GM21423 (cell line): ENCODE measurements at regions not wholly inside any gene's neighbourhood (a gene's known extent, or its start where the extent isn't known, plus 50 kb on each side); places are given as distances from the start of the nearest gene placed in this dataset.

Experiments used
- ATAC-seq: cut with Tn5 transposase; IDR thresholded peaks from one replicate; pipeline ENCODE4 v1.9.1; 2021; ENCODE audit warnings: mild to moderate bottlenecking, moderate library complexity; ENCODE audit not compliant: unreplicated experiment

- ATAC-seq: no peak
Measured at GRCh38 chr5:119789406-119790117, 160.2 kb downstream of the FAM170A start.

GRCh38 chr5:119792161-119792799 lies 162.9 kb downstream of the FAM170A start:
- no peak for ATAC-seq

DNA sequence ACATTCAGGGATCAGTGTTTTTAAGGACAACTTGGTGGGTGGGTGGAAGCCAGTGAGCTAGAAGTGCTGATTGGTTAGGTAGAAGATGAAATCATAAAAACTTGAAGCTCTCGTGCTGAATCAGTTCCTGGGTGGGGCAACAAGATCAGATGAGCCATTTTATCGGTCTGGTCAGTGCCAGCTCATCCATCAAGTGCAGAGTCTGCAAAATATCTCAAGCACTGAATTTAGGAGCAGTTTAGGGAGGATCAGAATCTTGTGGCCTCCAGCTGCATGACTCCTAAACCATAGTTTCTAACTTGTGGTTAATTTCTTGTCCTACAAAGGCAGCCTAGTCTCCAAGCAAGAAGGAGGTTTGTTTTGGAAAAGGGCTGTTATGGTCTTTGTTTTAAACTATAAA lies 166.4 kb downstream of the FAM170A start:
- ATAC-seq: no peak

DNA sequence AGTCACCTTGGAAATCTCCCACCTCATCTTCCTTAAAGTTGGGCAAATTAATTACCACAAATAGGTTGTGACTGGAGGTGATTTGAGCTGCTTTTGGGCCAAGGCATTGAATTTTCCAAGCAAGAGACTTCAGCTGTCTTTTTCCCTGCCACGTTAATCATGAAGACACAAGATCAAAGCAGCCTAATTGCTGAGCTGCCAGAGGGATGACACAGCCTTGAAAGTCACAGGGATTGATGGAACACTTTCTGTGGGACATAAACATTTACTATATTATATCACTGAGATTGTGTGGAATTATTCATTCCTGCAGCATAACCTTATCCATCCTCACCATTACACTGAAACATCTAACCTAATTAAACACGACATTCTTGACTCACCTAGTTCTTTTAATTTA lies 172.2 kb downstream of the FAM170A start:
- ATAC-seq: no peak

DNA sequence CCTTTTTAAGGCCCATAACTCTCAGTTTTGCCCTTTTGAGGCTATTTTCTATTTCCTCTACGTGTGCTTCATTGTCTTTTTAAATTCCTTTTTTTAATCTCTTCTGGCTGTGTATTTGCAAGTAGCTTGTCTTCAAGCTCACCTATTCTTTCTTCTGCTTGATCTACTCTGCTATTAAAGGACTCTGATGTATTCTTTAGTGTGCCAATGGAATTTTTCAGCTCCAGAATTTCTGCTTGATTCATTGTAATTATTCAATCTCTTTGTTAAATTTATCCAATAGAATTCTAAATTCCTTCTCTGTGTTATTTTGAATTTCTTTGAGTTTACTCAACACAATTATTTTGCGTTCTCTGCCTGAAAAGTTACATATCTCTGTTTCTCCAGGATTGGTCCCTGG lies 178.7 kb downstream of the FAM170A start:
- no peak for ATAC-seq

DNA sequence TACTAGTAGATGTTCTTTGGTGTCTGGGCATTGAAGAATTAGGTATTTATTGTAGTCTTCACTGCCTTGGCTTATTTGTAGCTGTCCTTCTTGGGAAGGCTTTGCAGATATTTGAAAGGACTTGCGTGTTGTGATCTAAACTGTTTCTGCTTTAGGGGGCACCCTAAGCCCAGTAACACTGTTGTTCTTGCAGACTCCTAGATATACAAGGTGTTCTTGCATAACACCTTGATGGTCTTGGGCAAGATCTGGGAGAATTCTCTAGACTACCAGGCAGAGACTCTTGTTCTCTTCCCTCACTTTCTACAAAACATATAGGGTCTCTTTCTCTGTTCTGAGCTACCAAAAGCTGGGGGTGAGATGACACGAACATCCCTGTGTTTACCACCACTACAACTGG lies 179.1 kb downstream of the FAM170A start:
- ATAC-seq: no peak

DNA sequence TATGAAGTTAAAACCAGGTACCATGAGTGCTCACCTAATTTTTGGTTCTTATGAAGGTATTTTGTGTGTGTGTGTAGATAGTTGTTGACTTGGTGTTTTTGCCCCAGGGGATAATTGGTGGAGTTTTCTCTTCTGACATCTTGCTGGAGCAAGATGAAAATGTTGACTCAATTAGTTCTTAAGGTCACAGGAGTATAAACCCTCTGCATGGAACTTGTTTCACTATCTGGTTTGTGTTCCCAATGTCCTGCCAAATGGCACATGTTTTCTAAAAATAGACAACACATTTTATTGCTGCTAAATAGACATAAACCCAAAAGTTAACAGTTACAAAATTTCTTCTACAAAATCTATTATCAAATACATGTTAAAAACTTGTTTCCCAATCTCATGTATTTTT lies 180.9 kb downstream of the FAM170A start:
- no peak for ATAC-seq

GRCh38 chr5:119811458-119811857 lies 182.1 kb downstream of the FAM170A start:
- ATAC-seq: no peak

DNA sequence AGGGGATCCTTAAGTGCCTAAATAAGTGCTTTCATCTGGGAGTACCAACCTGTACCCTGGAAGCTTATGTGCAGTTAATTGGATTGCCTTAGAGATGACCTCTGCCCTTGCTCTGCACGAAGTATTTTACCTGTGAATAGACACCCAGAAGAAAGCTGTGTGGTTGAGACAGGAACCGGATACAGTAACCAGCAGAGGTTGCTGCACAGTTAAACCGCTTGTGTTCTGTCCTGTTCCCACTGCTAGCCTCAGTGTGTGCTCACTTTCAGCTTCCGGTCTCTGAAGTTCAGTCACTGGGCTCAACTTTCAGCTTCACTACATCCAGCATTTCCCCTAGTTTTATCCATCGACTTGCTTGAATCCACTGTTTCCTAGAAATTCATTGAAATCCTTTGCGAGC lies 185.3 kb downstream of the FAM170A start:
- no peak for ATAC-seq

DNA sequence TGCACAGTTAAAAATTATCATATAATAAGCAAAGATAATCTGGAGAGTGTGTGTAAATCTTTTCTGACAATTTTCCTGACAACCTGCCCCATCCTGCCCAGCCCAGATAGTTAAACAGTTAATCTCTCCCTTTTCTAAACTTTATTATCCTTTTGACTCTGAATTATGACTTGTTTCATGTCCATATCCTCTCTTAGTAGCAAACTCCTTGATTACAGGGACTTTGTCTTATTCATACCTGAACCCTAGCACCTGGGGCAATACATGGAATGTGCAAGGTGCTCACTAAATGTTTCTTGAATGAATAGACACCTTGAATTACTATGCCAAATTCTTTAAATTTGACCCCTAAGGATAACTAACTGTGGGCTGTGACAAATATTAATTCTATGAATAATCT lies 186.7 kb downstream of the FAM170A start:
- ATAC-seq: no peak

DNA sequence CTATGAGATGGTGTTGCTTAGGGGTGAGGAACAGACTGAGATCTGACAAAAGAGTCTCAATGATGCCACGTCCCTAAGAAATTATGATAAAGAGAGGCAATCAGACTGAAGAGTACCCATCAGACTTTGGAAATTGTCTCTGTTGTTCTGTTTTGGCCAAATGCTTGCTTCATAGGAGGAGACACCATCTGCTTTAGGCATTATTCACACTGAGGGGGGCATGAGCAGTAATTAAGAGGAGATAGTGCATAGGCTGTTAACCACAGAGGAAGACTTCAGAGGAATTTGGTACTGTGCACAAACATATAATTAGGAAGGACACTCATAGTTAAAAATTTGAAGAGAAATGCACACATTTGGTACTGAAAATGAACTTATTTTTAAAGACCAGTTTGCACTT lies 190.7 kb downstream of the FAM170A start:
- ATAC-seq: no peak

DNA sequence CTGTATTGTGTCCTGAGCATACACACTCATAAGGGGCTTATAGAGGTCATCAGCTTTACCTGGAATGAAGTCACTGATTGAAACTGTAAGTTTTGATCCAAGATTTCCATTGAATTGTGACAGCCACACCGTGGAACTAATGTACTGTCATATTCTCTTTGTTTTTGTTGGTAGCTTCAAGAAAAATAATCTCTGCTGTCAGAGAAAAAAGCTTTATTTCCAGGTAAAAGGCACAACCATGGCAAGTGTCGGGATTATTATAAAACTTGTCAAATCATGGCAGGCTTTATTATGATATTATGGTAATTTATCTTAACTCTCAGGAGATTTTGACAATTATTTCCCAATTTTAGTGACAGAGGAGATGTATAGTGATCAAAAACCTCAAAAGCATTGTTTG lies 191.2 kb downstream of the FAM170A start:
- ATAC-seq: no peak

- no peak for ATAC-seq
Measured at GRCh38 chr5:119828541-119828940, 199.2 kb downstream of the FAM170A start.

GRCh38 chr5:119829341-119829740 lies 200.0 kb downstream of the FAM170A start:
- ATAC-seq: no peak

- no peak for ATAC-seq
Measured at GRCh38 chr5:119833176-119833575, 203.8 kb downstream of the FAM170A start.

- ATAC-seq: no peak
Measured at GRCh38 chr5:119840175-119840574, 210.8 kb downstream of the FAM170A start.

DNA sequence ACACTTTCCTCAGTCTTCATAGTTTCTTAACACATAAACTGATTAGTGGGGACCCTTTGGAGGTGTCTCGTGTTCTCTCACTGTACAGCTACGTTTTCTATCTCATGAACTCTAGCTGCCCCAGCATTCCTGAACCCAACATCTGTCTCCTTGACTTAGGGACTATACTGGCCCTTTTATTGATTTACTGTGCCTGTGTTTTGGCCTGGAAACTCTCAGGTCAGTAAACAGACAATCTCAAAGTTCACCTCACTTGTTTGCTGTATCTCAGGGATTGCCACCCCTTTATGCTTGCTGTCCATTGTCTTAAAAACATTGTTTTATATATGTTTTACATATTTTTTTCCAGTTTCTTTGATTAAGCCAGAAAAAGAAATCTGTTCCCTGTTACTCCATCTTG lies 222.8 kb downstream of the FAM170A start:
- ATAC-seq: no peak

DNA sequence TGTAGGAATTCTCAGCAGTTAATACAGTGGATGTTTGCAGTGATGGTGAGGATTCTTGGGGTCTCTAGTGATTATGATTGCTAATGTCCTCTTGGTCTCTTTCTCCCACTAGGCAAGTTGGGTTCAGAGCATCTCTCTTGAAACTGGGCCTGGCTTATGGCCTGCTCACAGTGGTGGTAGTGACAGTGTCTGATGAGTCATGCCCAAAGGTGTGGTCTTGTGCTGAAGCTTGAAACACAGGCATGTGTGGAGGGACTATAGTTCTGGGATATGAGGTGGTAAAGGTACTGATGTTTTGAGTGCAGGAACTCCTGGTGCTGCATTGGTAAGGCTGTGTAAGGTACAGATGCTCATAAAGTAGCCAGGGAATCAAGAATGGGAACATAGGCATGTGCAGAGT lies 231.1 kb downstream of the FAM170A start:
- ATAC-seq: no peak

DNA sequence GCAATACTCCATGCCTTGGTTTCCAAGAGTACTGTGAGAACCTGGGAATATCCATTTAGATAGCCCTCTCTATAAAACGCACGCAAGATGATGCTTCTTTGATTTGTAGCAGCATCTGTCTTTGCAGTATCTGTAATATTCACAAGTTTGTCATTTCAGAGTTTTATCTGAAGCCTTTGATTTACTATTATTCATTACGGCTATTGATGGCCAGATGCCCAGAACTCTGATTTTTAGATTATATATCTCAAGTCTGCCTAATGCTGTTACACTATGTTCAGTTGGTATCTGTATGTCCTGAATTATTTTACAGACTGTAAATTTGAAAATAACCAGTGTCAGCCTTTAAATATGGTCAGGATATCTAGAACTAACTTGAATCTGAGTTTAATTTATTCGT lies 233.3 kb downstream of the FAM170A start:
- ATAC-seq: no peak

GRCh38 chr5:119864286-119864685 lies 234.9 kb downstream of the FAM170A start:
- no peak for ATAC-seq

DNA sequence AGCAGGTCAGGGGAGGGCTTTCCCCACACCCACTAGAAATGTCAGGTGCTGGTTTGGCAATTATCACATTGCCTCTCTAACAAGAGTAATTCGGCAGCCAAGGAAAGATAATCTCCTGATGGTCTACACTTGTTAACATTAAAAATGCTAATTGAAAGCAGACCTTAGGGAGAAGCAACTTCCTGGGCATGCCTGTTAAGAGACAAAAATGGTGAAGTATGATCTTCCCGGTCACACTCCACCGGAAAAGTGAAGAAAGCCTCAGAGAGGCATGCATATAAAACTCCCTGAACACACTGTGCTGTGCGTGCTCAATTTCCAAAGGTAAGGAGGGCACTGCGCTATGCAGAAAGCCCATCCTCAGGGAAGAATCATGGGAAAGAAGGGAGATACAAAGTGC lies 244.3 kb downstream of the FAM170A start:
- ATAC-seq: no peak

GRCh38 chr5:119876522-119876921 lies 247.2 kb downstream of the FAM170A start:
- ATAC-seq: no peak

- ATAC-seq: no peak
Measured at GRCh38 chr5:119878712-119879111, 249.4 kb downstream of the FAM170A start.
